Lung microvascular endothelial cell (primary cell): ENCODE measurements at regions not wholly inside any gene's neighbourhood (a gene's known extent, or its start where the extent isn't known, plus 50 kb on each side); places are given as distances from the start of the nearest gene placed in this dataset.
"Not testable (repeated sequence)": the region's sequence is repeated elsewhere in the genome, so short reads cannot be mapped to it uniquely, and the experiment has no call there.

Experiments
- DNase-seq, 2 donors: peaks; one replicate each; pipeline versions ENCODE4 v3.0.0 to v3.0.0-alpha.2; 2010; ENCODE audit warnings: low read depth in 2 of 2

DNA sequence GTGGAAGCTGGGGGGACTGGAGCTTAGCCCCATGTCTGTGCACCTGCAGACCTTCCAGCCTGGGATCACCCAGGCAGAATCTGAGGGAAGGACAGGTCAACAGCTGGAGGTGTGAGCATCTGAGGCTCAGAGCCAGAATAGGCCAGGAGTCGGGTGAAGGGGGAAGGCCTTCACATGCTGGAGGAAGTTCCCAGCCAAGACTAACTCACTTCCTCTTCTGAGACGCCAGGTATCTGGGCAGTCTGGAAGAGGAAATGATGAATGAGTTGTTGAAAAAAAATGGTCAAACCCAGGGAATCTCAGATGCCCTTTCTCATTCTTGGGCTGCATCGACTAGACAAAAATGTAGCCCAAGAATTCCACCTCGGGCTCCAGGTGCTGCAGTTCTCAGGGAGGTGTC is 73.6 kb upstream of the TIAM2 start:
- DNase-seq, result peak in 1 of 2 donors; percentile 53

- DNase-seq, result no peak
Observed at GRCh38 chr6:154923199-154923869, 71.8 kb upstream of the TIAM2 start.

DNA sequence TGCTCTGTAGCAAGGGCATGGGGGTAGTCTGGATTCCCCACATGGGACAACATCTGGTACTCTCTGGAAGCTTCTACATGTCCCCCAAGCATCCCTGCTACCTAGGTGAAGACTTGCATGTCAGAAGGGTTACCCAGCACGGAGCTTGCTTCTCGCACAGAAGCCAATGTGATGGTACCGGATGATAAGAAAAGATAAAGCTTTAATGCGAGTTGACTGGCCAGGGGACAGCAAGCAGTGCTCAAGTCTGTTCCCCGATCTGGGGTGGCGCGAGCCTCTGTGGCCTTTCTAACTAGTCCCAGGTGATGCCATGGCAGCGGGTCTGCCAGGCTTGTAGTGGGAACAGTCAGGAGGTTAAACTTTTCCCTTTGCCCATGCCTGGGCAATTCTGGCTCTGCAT is 70.0 kb upstream of the TIAM2 start:
- DNase-seq, result no peak

GRCh38 chr6:154926366-154926765 is 68.7 kb upstream of the TIAM2 start:
- peak in 1 of 2 donors; percentile 24 for DNase-seq

DNA sequence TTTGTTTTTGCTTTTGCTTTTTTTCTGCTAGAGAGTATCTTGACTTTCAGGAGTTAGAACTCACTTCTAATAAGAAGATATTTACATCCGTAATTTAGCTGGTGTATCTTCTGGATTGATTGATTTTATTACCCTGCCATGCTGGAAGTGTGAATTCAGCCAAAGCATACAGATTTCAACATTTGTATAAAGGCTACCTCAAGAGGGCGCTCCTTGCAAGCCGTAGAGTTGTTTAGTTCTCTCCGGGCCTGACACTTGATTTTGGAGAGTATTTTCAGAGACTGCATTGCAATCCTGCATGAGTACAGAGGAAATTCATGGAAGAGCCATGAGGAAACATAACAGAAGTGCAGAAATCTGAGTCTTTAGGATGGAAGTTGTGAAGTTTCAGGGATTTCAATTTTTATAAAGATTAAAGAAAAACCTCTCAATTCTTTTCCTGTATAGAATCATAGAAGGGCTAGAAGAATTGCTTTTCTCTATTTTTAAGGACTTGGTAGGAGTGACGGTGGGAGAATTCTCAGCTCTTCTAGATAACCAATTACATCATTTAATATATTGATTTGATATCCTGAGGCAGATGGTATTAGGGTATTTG is 66.7 kb upstream of the TIAM2 start:
- peak; percentile 72 to 86 for DNase-seq

DNA sequence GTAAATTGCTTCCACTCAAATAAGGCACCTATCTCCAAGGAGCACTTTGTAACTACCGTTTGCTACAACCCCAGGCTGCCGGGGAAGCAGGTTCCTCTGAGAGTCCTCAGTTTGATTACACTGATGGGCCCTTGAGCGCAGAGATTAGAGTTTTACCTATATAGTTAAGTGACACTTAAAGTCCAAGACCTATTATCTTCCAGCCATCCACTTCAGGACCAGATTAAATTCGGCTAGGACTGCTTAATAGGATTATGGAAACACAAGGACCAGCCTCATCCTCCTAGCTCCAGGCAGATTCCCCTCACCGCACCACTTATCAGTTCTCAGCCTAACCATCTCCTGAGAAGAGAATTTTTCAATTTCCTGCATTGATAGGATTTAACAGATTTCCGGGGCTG is 64.7 kb upstream of the TIAM2 start:
- no peak for DNase-seq

- DNase-seq, result no peak
Observed at GRCh38 chr6:154931711-154932424, 63.2 kb upstream of the TIAM2 start.

GRCh38 chr6:154932515-154933027 is 62.5 kb upstream of the TIAM2 start:
- peak; percentile 62 to 79 for DNase-seq

DNA sequence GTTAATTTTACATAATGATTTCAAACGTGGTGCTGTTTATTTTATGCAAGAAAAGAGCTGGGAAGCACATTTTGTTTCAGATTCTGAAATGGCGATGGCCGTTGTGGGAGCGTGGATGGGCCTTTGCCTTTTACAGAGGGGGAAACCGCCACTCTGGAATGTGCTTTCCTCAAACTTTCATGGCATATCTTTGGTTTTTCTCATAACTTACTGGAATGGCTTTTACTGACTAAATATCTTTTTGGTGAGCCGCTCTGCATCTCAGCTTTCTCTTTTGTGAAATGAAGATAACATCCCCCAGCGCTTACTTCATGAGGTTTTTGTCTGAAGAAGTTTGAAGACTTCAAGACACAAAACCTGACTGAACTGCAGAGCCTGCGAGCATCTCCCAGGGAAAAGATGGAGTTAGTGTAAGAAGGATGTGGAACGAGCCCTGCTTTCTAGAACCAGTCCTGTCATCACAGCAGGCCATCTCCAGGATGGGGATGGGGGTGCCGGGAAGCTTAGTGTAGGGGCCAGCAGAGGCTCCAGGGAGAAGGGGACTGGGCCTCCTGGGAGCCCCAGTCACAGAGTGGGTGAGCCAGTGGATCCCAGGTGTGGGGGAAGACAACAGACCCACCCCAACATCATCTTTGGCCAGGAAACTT is 61.8 kb upstream of the TIAM2 start:
- no peak for DNase-seq

DNA sequence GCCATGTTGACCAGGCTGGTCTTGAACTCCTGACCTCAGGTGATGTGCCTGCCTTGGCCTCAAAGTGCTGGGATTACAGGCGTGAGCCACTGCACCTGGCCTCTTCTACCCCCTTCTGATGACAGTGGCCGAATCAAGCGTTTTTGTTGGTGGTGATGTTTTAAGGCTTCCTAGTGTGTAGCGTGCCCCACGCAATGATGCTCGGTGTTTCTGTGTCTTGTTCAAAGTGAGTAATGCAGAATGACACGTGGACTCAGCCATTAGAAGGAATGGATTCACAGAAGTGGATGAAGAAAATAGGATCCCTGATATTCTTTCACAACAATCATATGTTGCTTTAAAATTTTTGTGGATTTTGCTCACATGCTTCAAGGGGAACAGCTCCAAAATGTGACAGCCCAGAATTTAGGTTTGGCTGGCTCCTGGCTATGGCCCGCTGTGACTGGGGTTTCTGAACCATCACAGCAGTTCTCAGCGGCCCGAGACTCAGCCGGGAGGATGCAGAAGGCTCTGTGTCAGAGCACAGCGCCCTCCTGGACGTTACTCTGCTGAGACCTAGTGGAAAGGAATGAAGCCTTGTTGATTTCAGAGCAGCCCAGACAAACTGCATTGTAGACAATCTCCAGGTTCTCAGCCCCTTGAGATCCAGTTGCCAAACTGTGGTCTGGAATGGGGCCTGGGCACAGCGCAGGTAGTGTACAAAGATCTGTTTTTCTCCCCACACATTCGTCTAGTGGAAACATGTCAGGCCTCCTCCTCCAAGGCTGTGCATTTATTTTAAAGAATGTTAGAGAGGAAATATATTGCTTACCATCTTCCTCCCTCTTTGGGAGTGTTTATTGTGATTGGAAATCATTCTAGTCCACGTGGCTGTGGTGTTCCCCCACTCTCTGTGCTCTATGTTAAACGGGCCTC is 57.6 kb upstream of the TIAM2 start:
- peak in 1 of 2 donors; percentile 21 for DNase-seq

DNA sequence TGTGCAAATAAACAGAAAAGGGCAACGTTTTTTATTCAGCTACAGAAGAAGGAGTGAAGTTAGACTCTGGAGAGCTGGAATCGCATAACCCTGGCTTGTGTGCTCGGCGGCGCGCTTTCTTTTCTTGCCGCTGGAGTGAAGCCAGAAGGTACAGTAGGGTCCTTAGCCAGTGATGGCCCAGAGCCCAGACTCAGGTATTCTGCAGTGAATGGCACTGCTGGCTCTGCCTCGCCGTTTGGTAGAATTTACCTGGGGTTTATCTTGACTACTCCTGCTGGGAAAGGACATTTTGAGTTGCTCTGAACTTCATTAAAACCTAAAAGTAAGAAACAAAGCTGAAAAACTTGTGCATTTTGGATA is 56.9 kb upstream of the TIAM2 start:
- DNase-seq, result no peak

GRCh38 chr6:154938727-154939285 is 56.3 kb upstream of the TIAM2 start:
- not testable (repeated sequence) for DNase-seq

GRCh38 chr6:154942770-154943169 is 52.3 kb upstream of the TIAM2 start:
- DNase-seq, result no peak

- DNase-seq, result no peak
Observed at GRCh38 chr6:154945271-154945890, 49.7 kb upstream of the TIAM2 start.
